Activated CD8-positive, alpha-beta T cell treated with anti-CD3 and anti-CD28 coated beads for 36 hours (primary cell): ENCODE measurements at regions not wholly inside any gene's neighbourhood (a gene's known extent, or its start where the extent isn't known, plus 50 kb on each side); places are given as distances from the start of the nearest gene placed in this dataset.

Experiments used
- ATAC-seq: fragments of 200-7000 bp; cut with Tn5 transposase; one replicate; pipeline ENCODE4 v1.10.0; 2021; ENCODE audit warnings: mild to moderate bottlenecking, moderate library complexity
- CTCF ChIA-PET: fragments of 350-600 bp; sonication (Branson Sonifier 250); formaldehyde crosslinking; loops from one replicate; lab custom pipeline; 2021; ENCODE audit warnings: antibody characterized with exemption; lab: Charles Lee
- POLR2A ChIA-PET: fragments of 350-600 bp; sonication (Branson Sonifier 250); formaldehyde crosslinking; loops from one replicate; lab custom pipeline; 2021; ENCODE audit warnings: antibody characterized with exemption; lab: Charles Lee
- DNase-seq: peaks from one replicate; pipeline ENCODE4 v3.0.0-alpha.2; 2020
- H3K27ac Mint-ChIP-seq: one replicate; pipeline ENCODE4 v1.8.0; 2021; ENCODE audit warnings: mild to moderate bottlenecking, mixed read lengths
- H3K27me3 Mint-ChIP-seq: one replicate; pipeline ENCODE4 v1.8.0; 2021; ENCODE audit warnings: mixed read lengths
- H3K36me3 Mint-ChIP-seq: one replicate; pipeline ENCODE4 v1.8.0; 2021; ENCODE audit warnings: low read depth, mixed read lengths
- H3K4me1 Mint-ChIP-seq: one replicate; pipeline ENCODE4 v1.8.0; 2021; ENCODE audit warnings: low read depth, mixed read lengths
- H3K4me3 Mint-ChIP-seq: one replicate; pipeline ENCODE4 v1.8.0; 2021; ENCODE audit warnings: mild to moderate bottlenecking, moderate library complexity, mixed read lengths
- H3K9me3 Mint-ChIP-seq: one replicate; pipeline ENCODE4 v1.8.0; 2021; ENCODE audit warnings: mixed read lengths
- intact Hi-C: fragments of 100-400 bp; cut with micrococcal nuclease; formaldehyde crosslinking; loops from one replicate; pipeline ENCODE4 v1.10.0; 2022
- TF ChIP-seq, protein P1 (sequence below): fragments of 200-600 bp; IDR thresholded peaks from one replicate; pipeline ENCODE4 v1.8.0; 2022; ENCODE audit warnings: antibody characterized with exemption, mild to moderate bottlenecking

DNA sequence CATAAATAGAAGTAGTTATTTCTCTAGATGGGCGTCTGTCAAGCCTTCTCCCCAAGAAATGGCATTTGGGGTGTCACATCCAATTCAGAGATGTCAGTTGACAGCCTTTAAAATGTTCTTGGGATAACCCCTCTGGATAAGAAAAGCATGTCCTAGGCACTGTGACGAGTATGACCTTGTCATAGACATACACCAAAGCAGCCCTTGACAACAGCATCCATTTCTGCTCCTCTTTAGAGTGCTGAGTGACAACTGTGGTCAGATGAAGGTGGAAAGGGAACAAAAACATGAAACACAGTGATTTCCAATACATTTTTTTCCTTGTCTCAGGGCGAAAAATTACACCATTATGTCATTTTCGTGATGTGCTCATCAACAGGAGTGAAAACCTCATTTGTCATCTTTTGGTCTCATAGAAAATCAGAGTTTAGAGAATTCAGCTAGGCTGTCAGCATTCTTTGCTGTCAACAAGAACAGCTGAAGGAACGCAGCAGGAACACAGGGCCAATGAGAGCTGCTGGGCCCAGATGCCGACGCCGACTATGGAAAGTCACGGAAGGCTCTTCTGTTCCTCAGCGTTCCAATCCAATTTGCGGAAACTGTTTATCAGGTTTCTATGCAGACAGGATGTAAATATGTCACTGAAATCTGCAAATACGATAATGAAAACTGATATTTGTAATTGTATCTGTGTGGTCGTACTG lies 193.2 kb downstream of the ICOS start:
- intact Hi-C loops: no loop called here
- ATAC-seq: no peak
- Mint-ChIP-seq H3K27me3 (peaks cover 5% of the 10 kb centered on the region), H3K9me3 (no peaks in the 10 kb centered on the region), H3K36me3 (no peaks in the 10 kb centered on the region), H3K27ac (no peak overlapping the region), H3K4me3 (no peak overlapping the region), H3K4me1 (no peaks in the 10 kb centered on the region)
- ChIA-PET CTCF (interaction anchor here (1.5 kb wide), 1 partner anchor 16 kb away, joined by 3 read pairs; no protein-coding TSS in a partner anchor), POLR2A (no interaction called here)
- TF ChIP-seq, protein P1, sequence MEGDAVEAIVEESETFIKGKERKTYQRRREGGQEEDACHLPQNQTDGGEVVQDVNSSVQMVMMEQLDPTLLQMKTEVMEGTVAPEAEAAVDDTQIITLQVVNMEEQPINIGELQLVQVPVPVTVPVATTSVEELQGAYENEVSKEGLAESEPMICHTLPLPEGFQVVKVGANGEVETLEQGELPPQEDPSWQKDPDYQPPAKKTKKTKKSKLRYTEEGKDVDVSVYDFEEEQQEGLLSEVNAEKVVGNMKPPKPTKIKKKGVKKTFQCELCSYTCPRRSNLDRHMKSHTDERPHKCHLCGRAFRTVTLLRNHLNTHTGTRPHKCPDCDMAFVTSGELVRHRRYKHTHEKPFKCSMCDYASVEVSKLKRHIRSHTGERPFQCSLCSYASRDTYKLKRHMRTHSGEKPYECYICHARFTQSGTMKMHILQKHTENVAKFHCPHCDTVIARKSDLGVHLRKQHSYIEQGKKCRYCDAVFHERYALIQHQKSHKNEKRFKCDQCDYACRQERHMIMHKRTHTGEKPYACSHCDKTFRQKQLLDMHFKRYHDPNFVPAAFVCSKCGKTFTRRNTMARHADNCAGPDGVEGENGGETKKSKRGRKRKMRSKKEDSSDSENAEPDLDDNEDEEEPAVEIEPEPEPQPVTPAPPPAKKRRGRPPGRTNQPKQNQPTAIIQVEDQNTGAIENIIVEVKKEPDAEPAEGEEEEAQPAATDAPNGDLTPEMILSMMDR: no peak
- DNase-seq: no peak

GRCh38 chr2:204131621-204132020 lies 195.1 kb downstream of the ICOS start:
- no peak overlapping the region for H3K4me3 Mint-ChIP-seq
- H3K27ac Mint-ChIP-seq: no peak overlapping the region
- no peaks in the 10 kb centered on the region for H3K4me1 Mint-ChIP-seq
- ATAC-seq (no peak), DNase-seq (no peak)
- no peaks in the 10 kb centered on the region for H3K9me3 Mint-ChIP-seq
- H3K36me3 Mint-ChIP-seq: no peaks in the 10 kb centered on the region
- intact Hi-C loops: no loop called here
- H3K27me3 Mint-ChIP-seq: peaks cover 5% of the 10 kb centered on the region
- TF ChIP-seq, protein P1: no peak
- ChIA-PET POLR2A (no interaction called here), CTCF (interaction anchor here (1.3 kb wide), 1 partner anchor 11 kb away, joined by 3 read pairs; no protein-coding TSS in a partner anchor)

DNA sequence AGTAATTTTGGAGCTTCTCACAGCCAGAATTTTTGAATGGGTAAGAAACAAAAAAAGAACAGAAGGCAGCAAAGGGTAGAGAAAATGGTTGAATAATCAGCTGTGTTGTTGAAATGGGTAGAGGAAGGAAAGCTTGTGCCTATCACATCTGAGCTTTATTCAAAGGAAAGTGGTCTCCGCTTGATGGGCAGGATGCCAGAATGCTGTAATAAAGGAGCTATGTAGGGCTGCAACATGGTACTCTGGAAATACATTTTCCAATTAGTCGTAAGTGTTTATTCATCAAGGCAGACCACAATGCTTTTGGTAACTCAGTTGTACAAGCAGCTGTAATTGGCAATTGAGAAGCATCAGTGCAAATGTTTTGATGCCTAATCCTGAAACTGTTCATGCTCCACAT lies 196.9 kb downstream of the ICOS start:
- DNase-seq (no peak), ATAC-seq (no peak)
- peaks cover 4% of the 10 kb centered on the region for H3K27me3 Mint-ChIP-seq
- TF ChIP-seq, protein P1: no peak
- no peaks in the 10 kb centered on the region for H3K36me3 Mint-ChIP-seq
- intact Hi-C loops: no loop called here
- H3K9me3 Mint-ChIP-seq: no peaks in the 10 kb centered on the region
- ChIA-PET POLR2A (no interaction called here), CTCF (interaction anchor here (0.8 to 2.3 kb wide), 3 partner anchors 12 to 62 kb away, joined by 3 to 15 read pairs (median 4); no protein-coding TSS in a partner anchor)
- H3K27ac Mint-ChIP-seq: no peak overlapping the region
- H3K4me3 Mint-ChIP-seq: no peak overlapping the region
- no peaks in the 10 kb centered on the region for H3K4me1 Mint-ChIP-seq

DNA sequence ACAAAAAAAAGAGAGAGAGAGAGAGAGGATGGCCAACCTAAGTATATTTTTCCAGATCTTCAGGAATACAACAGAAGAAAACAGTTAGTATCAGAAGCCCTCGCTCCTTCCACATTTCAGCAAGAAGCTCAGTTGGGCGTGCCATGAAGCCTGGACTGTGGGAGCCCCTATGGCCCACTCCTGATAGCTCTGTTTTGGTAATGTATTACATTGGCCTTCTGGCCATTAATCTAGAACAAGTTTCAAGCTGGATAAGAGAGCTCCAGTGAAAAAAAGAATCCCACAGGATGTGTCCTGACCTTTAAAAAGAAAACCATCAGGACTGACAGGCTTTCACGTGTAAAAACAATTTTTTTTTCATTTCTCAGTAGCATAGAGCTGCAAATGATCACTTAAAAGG lies 197.9 kb downstream of the ICOS start:
- CTCF ChIA-PET: interaction anchor here (1.0 to 2.3 kb wide), 3 partner anchors 11 to 121 kb away, joined by 3 to 15 read pairs (median 4); no protein-coding TSS in a partner anchor
- Mint-ChIP-seq H3K9me3 (no peaks in the 10 kb centered on the region), H3K4me1 (no peaks in the 10 kb centered on the region), H3K27ac (no peak overlapping the region), H3K36me3 (no peaks in the 10 kb centered on the region), H3K27me3 (peaks cover 4% of the 10 kb centered on the region), H3K4me3 (no peak overlapping the region)
- ATAC-seq (no peak), DNase-seq (no peak)
- POLR2A ChIA-PET: no interaction called here
- intact Hi-C loops: no loop called here
- TF ChIP-seq, protein P1: no peak

DNA sequence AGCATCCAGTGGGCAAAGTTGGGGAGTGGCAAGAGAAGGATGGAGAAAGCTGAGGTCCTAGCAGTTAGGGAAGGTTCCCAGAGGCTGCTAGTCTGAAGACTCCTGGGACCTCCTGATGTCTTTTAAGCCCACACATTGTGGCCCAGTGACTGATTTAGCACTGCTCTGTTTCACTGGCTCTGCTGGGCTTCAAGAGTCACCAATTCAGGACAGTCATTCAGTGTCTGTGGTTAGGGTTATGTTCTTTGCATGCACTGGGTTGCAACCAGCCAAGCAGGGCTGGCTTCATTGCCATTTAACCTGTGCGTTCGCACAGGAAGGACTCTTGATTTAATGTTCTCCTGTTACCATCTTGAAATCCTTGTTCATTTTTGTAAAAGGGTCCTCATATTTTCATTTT lies 199.2 kb downstream of the ICOS start:
- no peak for DNase-seq
- TF ChIP-seq, protein P1: no peak
- POLR2A ChIA-PET: no interaction called here

More for the DNA sequence above, 199.2 kb downstream of the ICOS start:
- H3K27me3 Mint-ChIP-seq: peaks cover 4% of the 10 kb centered on the region
- H3K27ac Mint-ChIP-seq: no peak overlapping the region
- no peaks in the 10 kb centered on the region for H3K4me1 Mint-ChIP-seq
- CTCF ChIA-PET: interaction anchor here (1.3 to 2.3 kb wide), 4 partner anchors 9 to 64 kb away, joined by 3 to 15 read pairs (median 7); no protein-coding TSS in a partner anchor
- no peaks in the 10 kb centered on the region for H3K9me3 Mint-ChIP-seq
- ATAC-seq: peak; percentile 51
- intact Hi-C loops: no loop called here
- H3K4me3 Mint-ChIP-seq: no peak overlapping the region
- H3K36me3 Mint-ChIP-seq: no peaks in the 10 kb centered on the region
